ENCODE measurements at regions not wholly inside any gene's neighbourhood (a gene's known extent, or its start where the extent isn't known, plus 50 kb on each side); places are given as distances from the start of the nearest gene placed in this dataset.

DNA sequence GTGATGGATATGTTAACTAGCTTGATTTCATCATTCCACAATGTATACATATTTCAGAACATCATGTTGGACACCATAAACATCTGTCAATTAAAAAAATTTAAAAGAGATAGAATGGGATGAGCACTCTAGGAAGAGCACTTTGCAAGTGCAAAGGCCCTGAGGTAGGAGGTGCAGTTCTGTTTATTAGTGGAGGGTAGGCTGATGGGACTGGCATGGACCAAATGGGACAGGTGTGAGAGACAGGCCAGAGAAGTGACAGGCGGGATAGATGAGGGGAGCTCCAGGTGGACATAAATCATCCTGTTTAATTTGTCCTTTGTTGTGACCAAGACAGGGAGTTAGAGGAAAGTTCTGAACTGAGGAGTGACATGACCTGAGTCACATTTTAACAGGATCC, 477.9 kb downstream of the TSN start:
- DNase-seq (ENCODE audit: low spot score), result no peak

DNA sequence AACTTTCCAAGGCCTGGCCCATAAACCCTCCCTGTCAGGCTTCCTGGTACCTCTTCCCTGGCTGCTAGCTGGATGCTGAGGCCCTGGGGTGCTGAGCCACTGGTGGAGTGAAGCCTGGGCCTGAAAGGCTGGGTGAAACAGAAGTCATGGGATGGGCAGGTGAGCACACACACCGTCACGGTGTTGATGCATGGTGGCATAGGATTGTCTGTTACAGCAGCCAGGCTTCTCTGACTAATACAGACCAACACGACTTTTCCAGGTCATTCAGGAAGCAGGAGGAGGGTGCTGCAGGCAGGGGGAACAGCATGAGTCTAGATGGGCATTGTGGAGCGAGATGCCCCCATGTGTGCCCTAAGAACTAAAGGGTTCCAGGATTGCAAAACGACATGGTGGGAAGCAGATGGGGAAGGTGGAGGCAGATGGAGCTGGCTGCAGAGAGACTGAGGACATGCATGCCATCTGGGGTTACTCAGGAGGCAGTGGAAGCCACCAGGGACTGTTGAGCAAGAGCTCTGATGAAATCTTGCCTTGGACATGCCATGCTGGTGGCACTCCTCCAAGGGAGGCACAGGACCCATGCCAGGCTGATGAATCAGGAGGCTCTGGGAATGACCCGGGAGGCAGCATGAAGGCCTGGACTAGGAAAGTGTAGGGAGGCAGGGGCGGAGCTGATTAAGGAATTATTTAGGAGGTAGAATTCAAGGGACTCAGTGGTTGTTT, 480.9 kb downstream of the TSN start:
- peak; percentile 43 for DNase-seq (ENCODE audit: low spot score)

GRCh38 chr2:122236925-122237324, 481.5 kb downstream of the TSN start:
- no peak for DNase-seq (ENCODE audit: low spot score)

DNA sequence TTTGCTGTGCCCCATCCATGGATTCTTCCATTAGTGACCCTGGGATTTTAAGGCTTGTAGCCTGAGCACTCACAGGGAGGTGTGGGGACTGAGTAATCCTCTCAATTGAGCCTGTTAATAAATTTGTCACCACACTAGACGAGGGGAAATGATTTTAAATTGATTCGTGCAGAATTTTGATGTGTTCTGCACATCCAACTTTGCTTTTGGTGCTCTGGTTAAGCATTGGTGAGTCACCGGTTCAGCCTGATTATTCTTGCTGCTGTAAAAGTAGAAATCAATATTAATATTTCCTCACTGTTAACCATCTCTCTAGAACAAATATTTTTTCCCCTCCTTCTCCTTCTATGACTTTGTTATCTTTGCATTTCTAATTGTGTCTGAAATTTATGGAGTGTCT, 482.0 kb downstream of the TSN start:
- no peak for DNase-seq (ENCODE audit: low spot score)

DNA sequence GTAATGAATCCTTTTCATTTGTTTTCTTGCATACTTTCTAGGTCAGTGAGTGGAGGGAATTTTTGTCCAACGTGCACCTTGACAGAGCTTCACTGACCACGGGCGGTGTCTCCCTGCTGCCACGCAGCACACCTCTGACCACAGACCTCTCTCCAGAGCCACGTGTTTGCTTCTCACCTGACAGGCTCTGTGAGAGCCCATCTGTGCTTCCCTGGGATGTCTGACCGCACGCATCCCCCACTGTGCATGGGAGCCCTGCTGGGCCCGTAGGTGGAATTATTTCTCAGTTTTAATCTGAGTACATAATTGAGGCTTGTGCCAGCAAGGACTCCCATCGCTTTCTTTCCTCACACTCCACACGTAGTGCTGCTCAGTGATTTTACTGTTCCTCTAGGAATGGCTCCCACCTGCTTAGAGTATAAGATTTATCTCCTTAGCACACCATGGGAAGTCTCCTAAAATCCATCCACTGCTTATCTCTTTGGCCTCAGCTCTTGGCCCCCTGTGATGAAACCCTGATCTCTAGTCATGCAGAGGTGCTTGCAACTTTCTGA, 482.6 kb downstream of the TSN start:
- no peak for DNase-seq (ENCODE audit: low spot score)

- no peak for DNase-seq (ENCODE audit: low spot score)
Observed at GRCh38 chr2:122239440-122239839, 484.0 kb downstream of the TSN start.

DNA sequence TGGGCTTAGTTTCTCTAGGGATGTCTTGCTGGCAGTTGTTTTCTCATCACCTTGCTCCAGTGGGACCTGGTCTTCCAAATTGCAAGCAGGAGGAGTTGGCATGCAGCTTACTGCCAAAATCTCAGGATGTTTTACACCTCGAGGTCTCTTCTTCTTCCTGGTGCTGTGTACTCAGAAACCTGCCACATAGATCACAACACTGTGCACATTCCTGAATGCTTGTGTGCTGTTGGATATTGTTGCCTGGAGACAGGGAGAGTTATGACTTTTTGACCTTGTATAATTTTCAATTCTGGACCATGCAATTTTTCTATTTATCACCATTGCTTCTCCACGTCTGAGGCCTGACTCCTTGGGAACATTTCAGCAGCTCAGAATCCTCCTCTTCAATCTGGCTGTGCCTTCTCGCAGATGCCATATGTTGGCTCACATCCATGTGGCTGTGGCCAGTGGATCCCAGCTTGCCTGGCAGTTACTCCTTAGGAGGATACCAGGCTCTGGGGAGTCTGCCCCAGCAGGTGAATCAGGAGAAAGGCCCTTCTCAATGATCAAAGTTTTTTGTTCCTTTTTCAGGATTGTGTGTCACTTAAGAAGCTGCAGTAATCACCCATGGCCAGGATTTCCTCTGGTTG, 489.3 kb downstream of the TSN start:
- no peak for DNase-seq (ENCODE audit: low spot score)

GRCh38 chr2:122249673-122250072, 494.2 kb downstream of the TSN start:
- DNase-seq (ENCODE audit: low spot score), result no peak

DNA sequence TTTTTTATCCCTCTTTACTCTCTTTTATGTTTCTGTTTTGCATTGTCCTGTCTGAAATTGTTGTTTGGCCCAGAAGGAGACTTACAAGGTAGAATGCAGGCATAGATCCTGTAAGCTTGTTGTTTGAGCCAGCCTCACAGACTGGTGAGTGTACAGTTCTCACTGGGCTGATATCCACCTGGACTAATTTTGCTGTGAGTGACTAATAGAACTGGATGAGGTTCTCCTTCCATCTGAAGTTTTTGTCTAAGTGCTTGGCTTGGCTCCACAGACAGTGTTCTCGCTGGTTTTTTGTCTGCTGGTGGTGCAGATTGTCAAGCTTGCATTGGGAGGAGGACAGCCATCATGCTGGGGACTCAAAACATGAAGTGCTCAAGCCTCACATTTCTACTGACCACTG, 495.7 kb downstream of the TSN start:
- no peak for DNase-seq (ENCODE audit: low spot score)

- no peak for DNase-seq (ENCODE audit: low spot score)
Observed at GRCh38 chr2:122251566-122251965, 496.1 kb downstream of the TSN start.

- peak; percentile 11 for DNase-seq (ENCODE audit: low spot score)
Observed at GRCh38 chr2:122255924-122256323, 500.5 kb downstream of the TSN start.

- DNase-seq (ENCODE audit: low spot score), result no peak
Observed at GRCh38 chr2:122261911-122262310, 506.5 kb downstream of the TSN start.

- DNase-seq (ENCODE audit: low spot score), result no peak
Observed at GRCh38 chr2:122263746-122264145, 508.3 kb downstream of the TSN start.

DNA sequence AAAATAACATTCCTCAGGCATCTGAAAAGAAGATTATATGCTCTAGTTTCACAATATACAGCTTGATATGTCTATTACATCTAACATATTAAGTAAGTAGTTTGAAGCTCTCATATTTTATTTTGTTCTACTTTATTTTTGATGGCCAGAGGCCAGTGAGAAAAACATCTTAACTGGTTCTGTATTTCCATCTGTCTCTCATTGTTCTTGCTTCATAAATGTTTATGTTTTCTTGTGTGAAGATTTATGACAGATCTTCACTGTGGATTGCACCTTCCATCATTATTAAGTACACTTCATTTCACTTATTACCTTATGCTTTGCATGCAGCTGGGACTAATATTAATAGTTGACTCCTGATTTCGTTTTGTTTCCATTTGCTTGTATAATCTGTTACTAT, 511.2 kb downstream of the TSN start:
- DNase-seq (ENCODE audit: low spot score), result no peak

- no peak for DNase-seq (ENCODE audit: low spot score)
Observed at GRCh38 chr2:122267947-122268346, 512.5 kb downstream of the TSN start.

GRCh38 chr2:122273785-122274419, 518.5 kb downstream of the TSN start:
- no peak for DNase-seq (ENCODE audit: low spot score)

DNA sequence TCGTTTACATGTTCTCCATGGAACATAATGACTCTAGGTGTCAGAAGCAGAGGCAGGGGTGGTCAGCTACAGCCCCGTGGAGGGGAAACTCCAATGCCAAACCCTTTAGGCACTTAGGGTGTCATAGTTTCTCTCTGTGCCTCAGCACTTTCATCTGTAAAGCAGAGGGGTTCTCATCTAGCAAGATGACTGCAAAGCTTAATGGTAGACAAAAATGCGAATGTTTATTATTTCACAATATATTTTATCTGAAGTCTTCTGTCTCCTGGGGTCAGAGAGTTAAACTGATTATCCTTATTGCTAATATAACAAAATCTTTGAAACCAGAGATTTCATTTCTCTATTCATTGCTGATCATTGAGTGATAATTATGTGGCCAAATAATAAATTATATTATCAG, 522.5 kb downstream of the TSN start:
- DNase-seq (ENCODE audit: low spot score), result no peak

- no peak for DNase-seq (ENCODE audit: low spot score)
Observed at GRCh38 chr2:122300758-122301157, 545.3 kb downstream of the TSN start.

- peak; percentile 48 for DNase-seq (ENCODE audit: low spot score)
Observed at GRCh38 chr2:122307763-122308162, 552.3 kb downstream of the TSN start.

DNA sequence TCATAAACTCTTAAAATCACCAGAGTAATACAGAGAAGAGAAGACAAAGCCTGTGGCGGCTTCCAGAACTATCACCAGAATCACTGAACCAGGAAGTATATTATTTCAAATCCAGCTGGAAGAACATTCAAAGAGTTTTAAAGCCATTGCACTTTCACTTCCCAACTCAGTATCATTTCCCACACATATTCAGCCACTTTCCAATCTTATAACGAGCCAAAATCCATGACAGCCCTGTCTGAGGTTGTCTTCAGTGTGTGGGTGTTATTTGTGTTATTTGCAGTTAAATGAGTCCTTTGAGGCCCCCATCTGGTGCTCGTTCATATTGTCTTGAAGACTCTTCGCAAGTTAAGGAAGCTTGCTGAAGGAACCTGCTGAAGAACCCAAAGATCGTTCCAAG, 559.9 kb downstream of the TSN start:
- no peak for DNase-seq (ENCODE audit: low spot score)

DNA sequence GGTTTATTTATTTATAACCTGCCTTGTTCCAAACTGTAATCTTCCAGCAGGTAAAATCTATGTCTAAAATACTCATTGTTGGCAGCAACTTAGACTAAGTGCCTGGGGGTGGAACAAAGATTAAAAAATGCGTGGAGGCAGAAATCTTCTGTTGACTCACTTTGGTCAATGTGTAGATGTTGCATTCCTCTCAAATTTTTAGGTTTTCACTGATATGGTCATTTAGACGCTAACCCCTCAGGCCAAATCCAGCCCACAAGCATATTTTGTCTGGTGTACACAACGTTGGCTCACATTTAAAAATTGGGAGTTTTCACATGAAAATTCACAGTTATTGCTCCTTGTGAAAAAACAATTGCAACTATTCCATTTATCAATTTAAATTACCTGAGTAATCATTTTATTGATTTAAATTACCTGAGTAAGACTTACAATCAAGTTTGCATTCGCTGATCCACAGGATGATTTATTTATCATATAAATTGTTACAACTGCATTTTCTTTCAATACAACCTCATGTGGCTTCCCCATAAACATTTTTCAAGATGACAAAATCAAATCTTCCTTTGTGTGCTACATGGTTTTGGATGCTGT, 564.2 kb downstream of the TSN start:
- DNase-seq (ENCODE audit: low spot score), result no peak

DNA sequence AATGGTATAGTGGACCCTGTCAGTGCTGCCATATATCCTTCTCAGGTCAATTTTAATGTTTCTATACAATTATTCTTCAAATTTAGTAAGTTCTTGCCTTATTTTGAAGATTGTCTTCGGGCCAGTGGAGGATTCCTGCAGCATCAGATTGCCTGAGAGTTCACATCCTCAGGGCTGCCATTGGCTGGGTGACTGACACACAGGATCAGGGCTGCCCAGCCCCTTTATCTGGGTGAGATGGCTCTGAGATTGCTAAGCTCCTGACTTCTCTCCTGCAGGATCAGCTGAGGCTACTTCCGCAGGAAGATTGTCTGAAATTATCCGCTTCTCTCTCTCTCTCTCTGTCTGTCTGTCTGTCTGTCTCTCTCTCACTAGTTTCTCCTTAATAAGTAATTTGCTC, 567.4 kb downstream of the TSN start:
- DNase-seq (ENCODE audit: low spot score), result no peak

GRCh38 chr2:122323927-122324326, 568.5 kb downstream of the TSN start:
- no peak for DNase-seq (ENCODE audit: low spot score)

All from SW480 (cell line).